ENCODE measurements at regions not wholly inside any gene's neighbourhood (a gene's known extent, or its start where the extent isn't known, plus 50 kb on each side); places are given as distances from the start of the nearest gene placed in this dataset.

- TF ChIP-seq CTCF (IDR thresholded peaks at IDR 0.05; ENCODE audit: low read depth, low read length) = no peak
- DNase-seq (ENCODE audit: extremely low read depth, low read depth) = no peak
Observed at GRCh38 chr4:115343171-115343570, 229.8 kb upstream of the NDST4 start.

GRCh38 chr4:115334736-115335411 is 221.5 kb upstream of the NDST4 start:
- no peak for TF ChIP-seq CTCF (IDR thresholded peaks at IDR 0.05; ENCODE audit: low read depth, low read length)
- no peak for DNase-seq (ENCODE audit: extremely low read depth, low read depth)

- no peak for TF ChIP-seq CTCF (IDR thresholded peaks at IDR 0.05; ENCODE audit: low read depth, low read length)
- no peak for DNase-seq (ENCODE audit: extremely low read depth, low read depth)
Observed at GRCh38 chr4:115332078-115332477, 218.7 kb upstream of the NDST4 start.

- no peak for DNase-seq (ENCODE audit: extremely low read depth, low read depth)
Observed at GRCh38 chr4:115331241-115331640, 217.8 kb upstream of the NDST4 start.

GRCh38 chr4:115325836-115326235 is 212.4 kb upstream of the NDST4 start:
- DNase-seq (ENCODE audit: extremely low read depth, low read depth) = no peak
- no peak for TF ChIP-seq CTCF (IDR thresholded peaks at IDR 0.05; ENCODE audit: low read depth, low read length)

More at GRCh38 chr4:115331241-115331640, 217.8 kb upstream of the NDST4 start:
- TF ChIP-seq CTCF (IDR thresholded peaks at IDR 0.05; ENCODE audit: low read depth, low read length) = no peak

- DNase-seq (ENCODE audit: extremely low read depth, low read depth) = no peak
- no peak for TF ChIP-seq CTCF (IDR thresholded peaks at IDR 0.05; ENCODE audit: low read depth, low read length)
Observed at GRCh38 chr4:115323106-115323707, 209.8 kb upstream of the NDST4 start.

GRCh38 chr4:115315182-115315581 is 201.8 kb upstream of the NDST4 start:
- DNase-seq (ENCODE audit: extremely low read depth, low read depth) = no peak
- TF ChIP-seq CTCF (IDR thresholded peaks at IDR 0.05; ENCODE audit: low read depth, low read length) = no peak
